ENCODE measurements at regions not wholly inside any gene's neighbourhood (a gene's known extent, or its start where the extent isn't known, plus 50 kb on each side); places are given as distances from the start of the nearest gene placed in this dataset.
"Not testable (repeated sequence)": the region's sequence is repeated elsewhere in the genome, so short reads cannot be mapped to it uniquely, and the experiment has no call there.

- H3K9ac ChIP-seq (ENCODE audit: low read depth, low read length, poor library complexity); H3K23ac ChIP-seq (ENCODE audit: low read depth, low read length, poor library complexity); H2AK5ac ChIP-seq (ENCODE audit: low read depth, low read length); H3K14ac ChIP-seq (ENCODE audit: low read length); H3K9me3 ChIP-seq (replicated peaks in 1 of 2; ENCODE audit: control insufficient read depth in 2 of 2, insufficient read depth in 1 of 2, low read depth in 1 of 2, low read length in 2 of 2); H3K27me3 ChIP-seq (ENCODE audit: control insufficient read depth in 3 of 3, insufficient read depth in 3 of 3, low read depth in 1 of 3, low read length in 3 of 3); H3K4ac ChIP-seq (ENCODE audit: low read length); H3K4me1 ChIP-seq (ENCODE audit: control insufficient read depth in 2 of 2, insufficient read depth in 1 of 2, low read depth in 1 of 2, low read length in 2 of 2); H2BK5ac ChIP-seq (ENCODE audit: low read length); H4K8ac ChIP-seq (ENCODE audit: low read depth, low read length); H2BK15ac ChIP-seq (ENCODE audit: low read length); H3K4me3 ChIP-seq (ENCODE audit: low read length in 2 of 2); DNase-seq (ENCODE audit: low spot score); H3K79me1 ChIP-seq (ENCODE audit: low read depth, low read length); H3K36me3 ChIP-seq (replicated peaks in 1 of 2; ENCODE audit: control insufficient read depth in 2 of 2, insufficient read depth in 2 of 2, low read length in 2 of 2); H3K27ac ChIP-seq (replicated peaks; ENCODE audit: low read length); H3K18ac ChIP-seq (ENCODE audit: low read length); H4K91ac ChIP-seq (ENCODE audit: low read depth, low read length, poor library complexity); H2BK12ac ChIP-seq (ENCODE audit: low read length); H2AFZ ChIP-seq (ENCODE audit: low read length); H2BK120ac ChIP-seq (ENCODE audit: low read depth, low read length); H3K4me2 ChIP-seq (ENCODE audit: insufficient read depth, low read length, poor library complexity, severe bottlenecking): not testable (repeated sequence)
- no CpG with 5 or more reads among the region's 3 CpGs for WGBS, 2 donors (ENCODE audit: extremely low coverage in 2 of 2, insufficient read length in 2 of 2, insufficient replicate concordance in 1 of 2)
These were observed 335.2 kb downstream of the CACNA1B start for GRCh38 chr9:138212811-138213210.

GRCh38 chr9:138213748-138214147 is 336.2 kb downstream of the CACNA1B start:
- not testable (repeated sequence) for H4K91ac ChIP-seq (ENCODE audit: low read depth, low read length, poor library complexity); H3K27me3 ChIP-seq (ENCODE audit: control insufficient read depth in 3 of 3, insufficient read depth in 3 of 3, low read depth in 1 of 3, low read length in 3 of 3); H3K4me1 ChIP-seq (ENCODE audit: control insufficient read depth in 2 of 2, insufficient read depth in 1 of 2, low read depth in 1 of 2, low read length in 2 of 2); H3K27ac ChIP-seq (replicated peaks; ENCODE audit: low read length); H3K4ac ChIP-seq (ENCODE audit: low read length); DNase-seq (ENCODE audit: low spot score); H2BK120ac ChIP-seq (ENCODE audit: low read depth, low read length); H3K36me3 ChIP-seq (replicated peaks in 1 of 2; ENCODE audit: control insufficient read depth in 2 of 2, insufficient read depth in 2 of 2, low read length in 2 of 2); H3K4me3 ChIP-seq (ENCODE audit: low read length in 2 of 2); H3K9ac ChIP-seq (ENCODE audit: low read depth, low read length, poor library complexity); H2BK5ac ChIP-seq (ENCODE audit: low read length); H2BK15ac ChIP-seq (ENCODE audit: low read length); H3K18ac ChIP-seq (ENCODE audit: low read length); H3K9me3 ChIP-seq (replicated peaks in 1 of 2; ENCODE audit: control insufficient read depth in 2 of 2, insufficient read depth in 1 of 2, low read depth in 1 of 2, low read length in 2 of 2); H4K8ac ChIP-seq (ENCODE audit: low read depth, low read length); H2BK12ac ChIP-seq (ENCODE audit: low read length); H2AFZ ChIP-seq (ENCODE audit: low read length); H3K23ac ChIP-seq (ENCODE audit: low read depth, low read length, poor library complexity); H3K4me2 ChIP-seq (ENCODE audit: insufficient read depth, low read length, poor library complexity, severe bottlenecking); H3K14ac ChIP-seq (ENCODE audit: low read length); H2AK5ac ChIP-seq (ENCODE audit: low read depth, low read length); H3K79me1 ChIP-seq (ENCODE audit: low read depth, low read length)
- no CpG with 5 or more reads among the region's 6 CpGs for WGBS, 2 donors (ENCODE audit: extremely low coverage in 2 of 2, insufficient read length in 2 of 2, insufficient replicate concordance in 1 of 2)

- H3K9me3 ChIP-seq (replicated peaks in 1 of 2; ENCODE audit: control insufficient read depth in 2 of 2, insufficient read depth in 1 of 2, low read depth in 1 of 2, low read length in 2 of 2); H2BK15ac ChIP-seq (ENCODE audit: low read length); H3K18ac ChIP-seq (ENCODE audit: low read length); H3K27me3 ChIP-seq (ENCODE audit: control insufficient read depth in 3 of 3, insufficient read depth in 3 of 3, low read depth in 1 of 3, low read length in 3 of 3); H3K4me3 ChIP-seq (ENCODE audit: low read length in 2 of 2); H2BK5ac ChIP-seq (ENCODE audit: low read length); H4K91ac ChIP-seq (ENCODE audit: low read depth, low read length, poor library complexity); H3K14ac ChIP-seq (ENCODE audit: low read length); H3K23ac ChIP-seq (ENCODE audit: low read depth, low read length, poor library complexity); H2AK5ac ChIP-seq (ENCODE audit: low read depth, low read length); H3K79me1 ChIP-seq (ENCODE audit: low read depth, low read length); H4K8ac ChIP-seq (ENCODE audit: low read depth, low read length); H3K4me1 ChIP-seq (ENCODE audit: control insufficient read depth in 2 of 2, insufficient read depth in 1 of 2, low read depth in 1 of 2, low read length in 2 of 2); H3K4me2 ChIP-seq (ENCODE audit: insufficient read depth, low read length, poor library complexity, severe bottlenecking); H3K4ac ChIP-seq (ENCODE audit: low read length); H2BK120ac ChIP-seq (ENCODE audit: low read depth, low read length); H2AFZ ChIP-seq (ENCODE audit: low read length); H2BK12ac ChIP-seq (ENCODE audit: low read length); H3K9ac ChIP-seq (ENCODE audit: low read depth, low read length, poor library complexity); DNase-seq (ENCODE audit: low spot score); H3K27ac ChIP-seq (replicated peaks; ENCODE audit: low read length); H3K36me3 ChIP-seq (replicated peaks in 1 of 2; ENCODE audit: control insufficient read depth in 2 of 2, insufficient read depth in 2 of 2, low read length in 2 of 2): not testable (repeated sequence)
- no CpG with 5 or more reads among the region's 8 CpGs for WGBS, 2 donors (ENCODE audit: extremely low coverage in 2 of 2, insufficient read length in 2 of 2, insufficient replicate concordance in 1 of 2)
These were observed 337.0 kb downstream of the CACNA1B start for GRCh38 chr9:138214548-138214947.

GRCh38 chr9:138215588-138215987 is 338.0 kb downstream of the CACNA1B start:
- H4K91ac ChIP-seq (ENCODE audit: low read depth, low read length, poor library complexity); H3K18ac ChIP-seq (ENCODE audit: low read length); H3K4me3 ChIP-seq (ENCODE audit: low read length in 2 of 2); H3K4ac ChIP-seq (ENCODE audit: low read length); H3K9ac ChIP-seq (ENCODE audit: low read depth, low read length, poor library complexity); H2BK15ac ChIP-seq (ENCODE audit: low read length); H3K4me1 ChIP-seq (ENCODE audit: control insufficient read depth in 2 of 2, insufficient read depth in 1 of 2, low read depth in 1 of 2, low read length in 2 of 2); H4K8ac ChIP-seq (ENCODE audit: low read depth, low read length); H3K27me3 ChIP-seq (ENCODE audit: control insufficient read depth in 3 of 3, insufficient read depth in 3 of 3, low read depth in 1 of 3, low read length in 3 of 3); H2AK5ac ChIP-seq (ENCODE audit: low read depth, low read length); H3K23ac ChIP-seq (ENCODE audit: low read depth, low read length, poor library complexity); H3K4me2 ChIP-seq (ENCODE audit: insufficient read depth, low read length, poor library complexity, severe bottlenecking); H2AFZ ChIP-seq (ENCODE audit: low read length); H3K36me3 ChIP-seq (replicated peaks in 1 of 2; ENCODE audit: control insufficient read depth in 2 of 2, insufficient read depth in 2 of 2, low read length in 2 of 2); H2BK120ac ChIP-seq (ENCODE audit: low read depth, low read length); H3K14ac ChIP-seq (ENCODE audit: low read length); H2BK5ac ChIP-seq (ENCODE audit: low read length); H3K9me3 ChIP-seq (replicated peaks in 1 of 2; ENCODE audit: control insufficient read depth in 2 of 2, insufficient read depth in 1 of 2, low read depth in 1 of 2, low read length in 2 of 2); H3K79me1 ChIP-seq (ENCODE audit: low read depth, low read length); H3K27ac ChIP-seq (replicated peaks; ENCODE audit: low read length); H2BK12ac ChIP-seq (ENCODE audit: low read length); DNase-seq (ENCODE audit: low spot score): not testable (repeated sequence)
- WGBS, 2 donors (ENCODE audit: extremely low coverage in 2 of 2, insufficient read length in 2 of 2, insufficient replicate concordance in 1 of 2) = no CpG with 5 or more reads among the region's 2 CpGs
